K562 (cell line): ENCODE measurements at regions not wholly inside any gene's neighbourhood (a gene's known extent, or its start where the extent isn't known, plus 50 kb on each side); places are given as distances from the start of the nearest gene placed in this dataset.

ENCODE experiments used
- ATAC-seq: fragments of 200-7000 bp; cut with Tn5 transposase; 3 replicates; pipeline ENCODE4 v1.9.1; 2020; ENCODE audit warnings: moderate library complexity
- BruUV-seq: library from RNA; stranded (reverse); fragments of 400-500 nt; replicated peaks from 2 replicates; lab custom pipeline; 2021; lab: Mats Ljungman, UMichigan
- CTCF ChIA-PET: fragments of 300-600 bp; formaldehyde crosslinking; extraction: SDS; loops from one replicate; lab custom pipeline; 2021; ENCODE audit warnings: low intra/inter-chr PET ratio; lab: Yijun Ruan, JAX
- POLR2A ChIA-PET: fragments of 300-600, 350-650 bp; sonication (Branson Sonifier 250); formaldehyde crosslinking; extraction: SDS; loops from one replicate; lab custom pipeline; 2021; ENCODE audit warnings: antibody characterized with exemption, inconsistent platforms; lab: Yijun Ruan, JAX
- DNase-seq, 4 experiments: peaks; one replicate each; pipeline versions ENCODE4 v3.0.0 to v3.0.0-alpha.2; 2011 to 2018; ENCODE audit warnings: low spot score in 3 of 4, mixed read lengths in 3 of 4; ENCODE audit errors: extremely low read depth in 1 of 4
- FAIRE-seq: peaks from 2 replicates; lab custom pipeline; 2011; peaks lifted over from hg19 to GRCh38; lab: Jason Lieb, UNC
- H2AFZ ChIP-seq: 2 replicates; pipeline ENCODE4 v1.6.0; 2011; ENCODE audit warnings: low read depth, low read length, control low read depth, inconsistent platforms
- H3K27ac ChIP-seq: fragments of 200-600 bp; 3 replicates; pipeline ENCODE4 v1.8.0; 2011; ENCODE audit warnings: low read depth, mild to moderate bottlenecking, control low read depth, inconsistent platforms, low read length, moderate library complexity, mixed read lengths; ENCODE audit errors: extremely low read depth
- H3K27me3 ChIP-seq, 2 experiments: fragments of 300-600 bp in 1 of 2; 2 replicates in 1 of 2; 3 replicates in 1 of 2; pipeline versions ENCODE4 v1.6.0 to v1.8.0; 2011; ENCODE audit warnings: inconsistent platforms in 2 of 2, low read length in 2 of 2, mild to moderate bottlenecking in 1 of 2, mixed read lengths in 1 of 2, moderate library complexity in 1 of 2; ENCODE audit not compliant: control insufficient read depth in 2 of 2, insufficient read depth in 2 of 2
- H3K36me3 ChIP-seq: fragments of 300-600 bp; 3 replicates; pipeline ENCODE4 v1.8.0; 2011; ENCODE audit warnings: mild to moderate bottlenecking, low read length, inconsistent platforms; ENCODE audit not compliant: control insufficient read depth, insufficient read depth
- H3K4me1 ChIP-seq, 2 experiments: fragments of 200-600 bp in 1 of 2; replicated peaks in 1 of 2; 2 replicates in 1 of 2; 3 replicates in 1 of 2; pipeline versions ENCODE4 v1.5.1 to v1.8.0; 2011; ENCODE audit warnings: inconsistent platforms in 2 of 2, low read length in 2 of 2, mild to moderate bottlenecking in 1 of 2, mixed read lengths in 1 of 2, moderate library complexity in 1 of 2; ENCODE audit not compliant: control insufficient read depth in 2 of 2, insufficient read depth in 2 of 2
- H3K4me2 ChIP-seq: 2 replicates; pipeline ENCODE4 v1.6.1; 2011; ENCODE audit warnings: low read length, control low read depth, inconsistent platforms, mixed read lengths; ENCODE audit not compliant: insufficient read depth
- H3K4me3 ChIP-seq: fragments of 200-600 bp; sonication (generic), shearing (Covaris generic); 2 replicates; pipeline ENCODE4 v1.5.1; 2016; ENCODE audit warnings: control low read depth, inconsistent platforms
- H3K79me2 ChIP-seq: fragments of 200-600 bp; 3 replicates; pipeline ENCODE4 v1.8.0; 2011; ENCODE audit warnings: low read length, inconsistent platforms; ENCODE audit not compliant: control insufficient read depth, insufficient read depth
- H3K9ac ChIP-seq, 2 experiments: 2 replicates each; pipeline versions ENCODE4 v1.6.0 to v1.6.1; 2011; ENCODE audit warnings: low read depth in 2 of 2, low read length in 2 of 2, control low read depth in 1 of 2, inconsistent platforms in 1 of 2, mild to moderate bottlenecking in 1 of 2, mixed read lengths in 1 of 2; ENCODE audit not compliant: insufficient read depth in 1 of 2
- H3K9me1 ChIP-seq: one replicate; pipeline ENCODE4 v1.6.0; 2011; ENCODE audit warnings: inconsistent platforms, mild to moderate bottlenecking, low read length, moderate library complexity; ENCODE audit not compliant: control insufficient read depth, insufficient read depth
- H3K9me3 ChIP-seq: replicated peaks from 2 replicates; pipeline ENCODE4 v1.5.1; 2011; ENCODE audit warnings: low read depth, low read length, inconsistent platforms; ENCODE audit not compliant: control insufficient read depth, insufficient read depth
- H4K20me1 ChIP-seq: replicated peaks from 2 replicates; pipeline ENCODE4 v1.6.1; 2011; ENCODE audit warnings: low read length, inconsistent platforms, mixed read lengths; ENCODE audit not compliant: control insufficient read depth, insufficient read depth
- AFF1 ChIP-seq, 2 experiments: fragments of 450-650 bp; IDR thresholded peaks; 2 replicates each; pipeline ENCODE4 v1.6.1; 2018; ENCODE audit warnings: mild to moderate bottlenecking in 2 of 2, low read depth in 1 of 2; ENCODE audit not compliant: partially characterized antibody in 2 of 2
- DPF2 ChIP-seq: fragments of 450-650 bp; IDR thresholded peaks from 2 replicates; pipeline ENCODE4 v1.6.1; 2016
- EHMT2 ChIP-seq: fragments of 450-650 bp; IDR thresholded peaks from 2 replicates; pipeline ENCODE4 v1.6.1; 2018; ENCODE audit warnings: antibody characterized with exemption
- MLX ChIP-seq, 2 experiments: fragments of 450-650 bp in 1 of 2; sonication (generic) in 1 of 2; formaldehyde crosslinking; conservative IDR thresholded peaks; 2 replicates each; pipeline versions ENCODE4 v1.4.0 to v1.8.1; 2020 to 2022; ENCODE audit warnings: mild to moderate bottlenecking in 1 of 2, missing genetic modification reagents in 1 of 2
- PCBP1 ChIP-seq: fragments of 200-400 bp; formaldehyde crosslinking; IDR thresholded peaks from 2 replicates; pipeline ENCODE4 v1.6.1; 2018; ENCODE audit warnings: mild to moderate bottlenecking, low read depth, low read length; ENCODE audit not compliant: poor library complexity, severe bottlenecking
- POLR2A ChIP-seq: fragments of 450-650 bp; conservative IDR thresholded peaks from 2 replicates; pipeline ENCODE4 v1.6.1; 2016
- RBM14 ChIP-seq: fragments of 200-400 bp; formaldehyde crosslinking; IDR thresholded peaks from 2 replicates; pipeline ENCODE4 v1.6.1; 2018; ENCODE audit warnings: low read depth, mild to moderate bottlenecking, low read length, moderate library complexity, borderline replicate concordance; ENCODE audit not compliant: insufficient read depth
- SP2 ChIP-seq: IDR thresholded peaks from 2 replicates; pipeline ENCODE4 v1.6.1; 2011; ENCODE audit warnings: mild to moderate bottlenecking, low read depth, low read length, moderate library complexity; ENCODE audit not compliant: poor library complexity, severe bottlenecking; ENCODE audit errors: extremely low read depth
- TCF7L2 ChIP-seq: fragments of 150-350 bp; IDR thresholded peaks from 2 replicates; pipeline ENCODE4 v1.6.1; 2016; ENCODE audit warnings: low read depth, mild to moderate bottlenecking, low read length, moderate library complexity
- TRIM25 ChIP-seq: fragments of 450-650 bp; IDR thresholded peaks from 2 replicates; pipeline ENCODE4 v1.7.0; 2016; ENCODE audit warnings: borderline replicate concordance
- ZNF239 ChIP-seq: fragments of 250-450 bp; sonication (Bioruptor Pico); IDR thresholded peaks from 2 replicates; pipeline ENCODE4 v1.4.0; 2020; ENCODE audit warnings: mild to moderate bottlenecking
- ZNF655 ChIP-seq: fragments of 250-450 bp; sonication (Bioruptor Pico); IDR thresholded peaks from 2 replicates; pipeline ENCODE4 v1.5.0; 2021
- WGBS: fragments of 100-300 bp; shearing (Covaris generic); methylation state at CpG from one replicate; pipeline ENCODE4 v1.1.6; 2016; ENCODE audit warnings: low coverage, mixed read lengths; ENCODE audit not compliant: insufficient coverage; ENCODE audit errors: missing lambda C conversion rate; 5-methylcytosine and 5-hydroxymethylcytosine counted together
- in situ Hi-C: fragments of 300-500 bp; cut with MboI; formaldehyde crosslinking; loops from 4 replicates; pipeline ENCODE4 v1.15.0; 2018; ENCODE audit warnings: inconsistent platforms, mixed read lengths
- intact Hi-C: fragments of 100-400 bp; cut with micrococcal nuclease; formaldehyde crosslinking; loops from 2 replicates; pipeline ENCODE4 v1.14.2; 2022
- TF ChIP-seq, protein P1 (sequence below): IDR thresholded peaks from 3 replicates; pipeline ENCODE4 v1.6.1; 2011; ENCODE audit warnings: borderline replicate concordance, mild to moderate bottlenecking; ENCODE audit not compliant: insufficient read length, insufficient read depth

- POLR2A ChIA-PET = no interaction called here
- Histone ChIP-seq H2AFZ (no peak overlapping the region), H3K36me3 (no peaks in the 10 kb centered on the region), H3K9me3 (no peaks in the 10 kb centered on the region), H3K9me1 (no peaks in the 10 kb centered on the region), H3K27me3 (no peaks in the 10 kb centered on the region), H3K9ac (no peak overlapping the region), H3K4me1 (no peaks in the 10 kb centered on the region), H3K4me3 (no peak overlapping the region), H4K20me1 (no peaks in the 10 kb centered on the region), H3K79me2 (no peaks in the 10 kb centered on the region), H3K27ac (no peak overlapping the region), H3K4me2 (no peak overlapping the region)
- TF ChIP-seq ZNF239 (no peak), PCBP1 (no peak), DPF2 (no peak), TCF7L2 (no peak), MLX (CRISPR knock-in tag; conservative IDR thresholded peaks at IDR 0.05) (no peak), EHMT2 (no peak), AFF1 (IDR thresholded peaks at IDR 0.05; ENCODE audit: low read depth in 1 of 2, partially characterized antibody in 2 of 2) (no peak), TRIM25 (no peak), RBM14 (no peak), ZNF655 (CRISPR knock-in tag) (no peak), SP2 (no peak), POLR2A (no peak)
- TF ChIP-seq, protein P1, sequence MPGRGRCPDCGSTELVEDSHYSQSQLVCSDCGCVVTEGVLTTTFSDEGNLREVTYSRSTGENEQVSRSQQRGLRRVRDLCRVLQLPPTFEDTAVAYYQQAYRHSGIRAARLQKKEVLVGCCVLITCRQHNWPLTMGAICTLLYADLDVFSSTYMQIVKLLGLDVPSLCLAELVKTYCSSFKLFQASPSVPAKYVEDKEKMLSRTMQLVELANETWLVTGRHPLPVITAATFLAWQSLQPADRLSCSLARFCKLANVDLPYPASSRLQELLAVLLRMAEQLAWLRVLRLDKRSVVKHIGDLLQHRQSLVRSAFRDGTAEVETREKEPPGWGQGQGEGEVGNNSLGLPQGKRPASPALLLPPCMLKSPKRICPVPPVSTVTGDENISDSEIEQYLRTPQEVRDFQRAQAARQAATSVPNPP = no peak
- in situ Hi-C loops (no loop called here), intact Hi-C loops (no loop called here)
- 0% methylated on average over 4 of the region's 4 CpGs for WGBS
- no TSS peak for BruUV-seq
- ATAC-seq = no peak
- CTCF ChIA-PET = no interaction called here
- no peak for DNase-seq
- FAIRE-seq = no peak
Observed at GRCh38 chr5:93821891-93822415, 80.6 kb upstream of the POU5F2 start.
